Right lobe of liver (tissue), 6 donors: ENCODE measurements at regions not wholly inside any gene's neighbourhood (a gene's known extent, or its start where the extent isn't known, plus 50 kb on each side); places are given as distances from the start of the nearest gene placed in this dataset.

ENCODE experiments used
- ATAC-seq, 4 donors: fragments of 200-7000 bp; cut with Tn5 transposase; one replicate each; pipeline ENCODE4 v1.9.1; 2020; ENCODE audit warnings: mild to moderate bottlenecking in 4 of 4, moderate library complexity in 4 of 4
- DNase-seq, 3 donors: peaks; one replicate each; pipeline ENCODE4 v3.0.0-alpha.2; 2020
- H3K27ac ChIP-seq, 3 donors: fragments of 200-600 bp; one replicate each; pipeline ENCODE4 v1.8.0; 2022
- H3K27me3 ChIP-seq, 2 donors: fragments of 200-600 bp; one replicate each; pipeline ENCODE4 v1.8.0; 2022
- H3K36me3 ChIP-seq, 4 donors: fragments of 200-600 bp; sonication (generic) in 1 of 4; one replicate each; pipeline versions ENCODE4 v1.5.1 to v1.8.0; 2017 to 2022; ENCODE audit warnings: control low read depth in 1 of 4
- H3K4me1 ChIP-seq, 4 donors: fragments of 200-600 bp; sonication (generic) in 1 of 4; one replicate each; pipeline versions ENCODE4 v1.5.1 to v1.8.0; 2017 to 2022; ENCODE audit warnings: control low read depth in 1 of 4
- H3K4me3 ChIP-seq, 3 donors: fragments of 200-600 bp; one replicate each; pipeline ENCODE4 v1.8.0; 2022
- H3K9me3 ChIP-seq, 4 donors: fragments of 200-600 bp; sonication (generic) in 1 of 4; one replicate each; pipeline versions ENCODE4 v1.5.1 to v1.8.0; 2017 to 2022; ENCODE audit warnings: control low read depth in 1 of 4
- CTCF ChIP-seq, 4 donors: fragments of 200-600 bp in 3 of 4; fragments of 450-650 bp in 1 of 4; IDR thresholded peaks; one replicate each; pipeline versions ENCODE4 v1.5.1 to v1.8.0; 2016 to 2022; ENCODE audit warnings: antibody characterized with exemption in 4 of 4, mild to moderate bottlenecking in 2 of 4
- POLR2A ChIP-seq: fragments of 450-650 bp; IDR thresholded peaks from one replicate; pipeline ENCODE4 v1.6.1; 2017; ENCODE audit warnings: antibody characterized with exemption, mild to moderate bottlenecking
- WGBS: methylation state at CpG from one replicate; pipeline ENCODE4 v1.1.6; 2018; ENCODE audit warnings: low coverage, low lambda C conversion rate; ENCODE audit not compliant: insufficient coverage; ENCODE audit errors: missing lambda C conversion rate; 5-methylcytosine and 5-hydroxymethylcytosine counted together
- intact Hi-C, 2 donors: fragments of 100-400 bp; cut with DNase I; formaldehyde crosslinking; loops; one replicate each; pipeline versions ENCODE4 v1.11.2 to v1.14.1; 2022
- donor health status: DM: no; HTN: yes; CAD: no.
- donor health status: DM: no; HTN: no; CAD: no.
- donor health status: DM: no; HTN: no; CAD: no.
- donor health status: DM: no; HTN: yes; CAD: no.
- donor health status: DM: no; HTN: yes; CAD: no.

GRCh38 chr6:144776031-144776819, 491.1 kb downstream of the UTRN start:
- WGBS = 29% methylated on average over 6 of the region's 6 CpGs
- H3K4me3 ChIP-seq = peak overlapping the region in 1 of 3 donors; percentile 1
- intact Hi-C loops = no loop called here
- H3K27ac ChIP-seq = peak overlapping the region in 2 of 3 donors; percentile 27 to 60
- no peaks in the 10 kb centered on the region for H3K36me3 ChIP-seq
- no peak for TF ChIP-seq POLR2A
- no peak for TF ChIP-seq CTCF (IDR thresholded peaks at IDR 0.05)
- H3K27me3 ChIP-seq = no peaks in the 10 kb centered on the region
- no peaks in the 10 kb centered on the region for H3K9me3 ChIP-seq
- peak; percentile 85 to 90 (median 86) for ATAC-seq
- peaks cover 0 to 37% (median 9%) of the 10 kb centered on the region in 4 donors for H3K4me1 ChIP-seq
- DNase-seq = peak in 2 of 3 donors; percentile 31 to 55

- no peaks in the 10 kb centered on the region for H3K9me3 ChIP-seq
- H3K4me3 ChIP-seq = no peak overlapping the region
- H3K27me3 ChIP-seq = no peaks in the 10 kb centered on the region
- no peak for ATAC-seq
- no peak for TF ChIP-seq POLR2A
- TF ChIP-seq CTCF (IDR thresholded peaks at IDR 0.05) = no peak
- H3K27ac ChIP-seq = peak overlapping the region in 1 of 3 donors; percentile 60
- no peaks in the 10 kb centered on the region for H3K36me3 ChIP-seq
- H3K4me1 ChIP-seq = peaks cover 0 to 37% (median 9%) of the 10 kb centered on the region in 4 donors
- no peak for DNase-seq
- intact Hi-C loops = no loop called here
Observed at GRCh38 chr6:144777249-144777648, 492.1 kb downstream of the UTRN start.

GRCh38 chr6:144778056-144778455, 492.9 kb downstream of the UTRN start:
- H3K36me3 ChIP-seq = no peaks in the 10 kb centered on the region
- no peak for DNase-seq

GRCh38 chr6:144778773-144779492, 493.8 kb downstream of the UTRN start:
- intact Hi-C loops = no loop called here
- H3K27me3 ChIP-seq = no peaks in the 10 kb centered on the region
- H3K27ac ChIP-seq = no peak overlapping the region
- no peak for DNase-seq
- no peaks in the 10 kb centered on the region for H3K9me3 ChIP-seq
- H3K4me3 ChIP-seq = no peak overlapping the region
- ATAC-seq = peak; percentile 20 to 46 (median 45)
- WGBS = 100% methylated on average over 1 of the region's 1 CpG
- TF ChIP-seq POLR2A (no peak), CTCF (IDR thresholded peaks at IDR 0.05) (peak; percentile 33 to 60 (median 42))
- H3K4me1 ChIP-seq = peaks cover 0 to 37% (median 9%) of the 10 kb centered on the region in 4 donors
- peaks cover 0 to under 1% (median 0%) of the 10 kb centered on the region in 4 donors for H3K36me3 ChIP-seq

More at GRCh38 chr6:144778056-144778455, 492.9 kb downstream of the UTRN start:
- WGBS = 82% methylated on average over 2 of the region's 2 CpGs
- no peaks in the 10 kb centered on the region for H3K27me3 ChIP-seq
- no peak overlapping the region for H3K27ac ChIP-seq
- H3K9me3 ChIP-seq = no peaks in the 10 kb centered on the region
- intact Hi-C loops = no loop called here
- H3K4me3 ChIP-seq = no peak overlapping the region
- TF ChIP-seq POLR2A (no peak), CTCF (IDR thresholded peaks at IDR 0.05) (no peak)
- no peak for ATAC-seq
- peaks cover 0 to 37% (median 9%) of the 10 kb centered on the region in 4 donors for H3K4me1 ChIP-seq
